ENCODE measurements at regions not wholly inside any gene's neighbourhood (a gene's known extent, or its start where the extent isn't known, plus 50 kb on each side); places are given as distances from the start of the nearest gene placed in this dataset.

DNA sequence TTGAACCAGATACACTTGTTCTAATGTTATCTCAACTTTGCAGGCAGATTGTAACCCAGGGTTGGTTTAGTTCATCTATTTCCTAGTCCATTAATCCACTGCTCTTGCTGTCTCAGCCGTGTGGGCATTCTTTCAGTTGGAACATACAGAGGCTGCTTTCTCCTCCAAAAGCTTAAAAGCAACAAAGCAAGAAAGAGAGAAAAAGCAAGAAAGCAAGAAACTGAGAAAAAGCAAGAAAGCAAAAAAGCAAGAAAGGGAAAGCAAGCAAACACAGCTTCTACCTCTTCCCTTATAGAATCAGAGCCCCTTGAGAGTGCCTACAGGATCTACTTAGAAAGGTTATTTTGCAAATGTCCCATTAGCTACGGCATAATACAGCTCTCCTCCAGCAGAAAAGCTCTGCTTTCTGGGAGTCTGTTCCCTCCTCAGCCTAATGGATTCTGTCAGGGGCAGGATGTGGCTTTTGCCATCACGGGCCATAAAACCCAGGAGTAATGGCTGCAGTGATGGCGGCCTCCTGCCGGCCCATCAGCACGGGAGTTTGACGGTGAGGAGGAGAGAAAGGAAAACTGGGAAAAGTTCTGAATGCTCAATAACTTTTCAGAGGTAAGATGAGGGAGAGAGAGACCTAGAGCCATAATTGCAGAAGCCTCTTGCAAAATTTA lies 156.8 kb upstream of the JARID2 start:
- no peak for DNase-seq (ENCODE audit: extremely low spot score, unreplicated experiment)
- Mint-ChIP-seq H3K4me1 (ENCODE audit: unreplicated experiment) (no peaks in the 10 kb centered on the region), H3K27ac (ENCODE audit: unreplicated experiment) (no peak overlapping the region), H3K36me3 (ENCODE audit: unreplicated experiment) (no peaks in the 10 kb centered on the region), H3K4me3 (ENCODE audit: unreplicated experiment) (no peak overlapping the region), H3K27me3 (ENCODE audit: unreplicated experiment) (peaks cover 18% of the 10 kb centered on the region), H3K9me3 (ENCODE audit: unreplicated experiment) (no peaks in the 10 kb centered on the region)
- no peak for TF ChIP-seq CTCF (IDR thresholded peaks at IDR 0.05)

DNA sequence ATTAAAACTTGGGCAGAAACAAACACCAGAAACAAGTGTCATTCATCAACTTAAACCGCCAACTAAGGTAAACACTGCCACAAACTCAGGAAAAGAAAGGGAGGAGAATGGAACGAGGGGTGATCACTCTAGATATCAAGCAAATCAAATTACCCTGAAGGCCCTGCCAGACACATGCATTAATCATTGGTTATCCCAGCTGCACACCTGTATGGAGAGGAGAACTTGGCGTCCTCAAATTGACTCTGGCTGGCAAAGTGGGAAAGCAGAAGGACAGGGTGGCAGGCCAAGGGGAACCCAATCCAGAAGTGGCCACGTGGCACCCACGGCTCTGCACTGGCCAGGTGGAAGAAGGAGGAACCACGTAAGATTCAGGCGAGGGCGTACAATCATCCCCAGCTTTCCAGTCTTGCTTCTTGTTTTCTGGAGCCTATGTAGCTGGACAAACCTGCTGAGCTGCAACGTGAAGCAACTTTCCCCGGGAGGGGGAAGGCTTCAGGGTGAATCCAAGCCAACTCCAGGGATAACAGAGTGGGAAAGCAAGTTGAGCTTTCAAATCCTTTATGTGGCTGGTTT lies 156.2 kb upstream of the JARID2 start:
- Mint-ChIP-seq H3K4me1 (ENCODE audit: unreplicated experiment) (no peaks in the 10 kb centered on the region), H3K9me3 (ENCODE audit: unreplicated experiment) (no peaks in the 10 kb centered on the region), H3K27me3 (ENCODE audit: unreplicated experiment) (peaks cover 18% of the 10 kb centered on the region), H3K4me3 (ENCODE audit: unreplicated experiment) (no peak overlapping the region), H3K27ac (ENCODE audit: unreplicated experiment) (no peak overlapping the region), H3K36me3 (ENCODE audit: unreplicated experiment) (no peaks in the 10 kb centered on the region)
- no peak for DNase-seq (ENCODE audit: extremely low spot score, unreplicated experiment)
- TF ChIP-seq CTCF (IDR thresholded peaks at IDR 0.05) = no peak

DNA sequence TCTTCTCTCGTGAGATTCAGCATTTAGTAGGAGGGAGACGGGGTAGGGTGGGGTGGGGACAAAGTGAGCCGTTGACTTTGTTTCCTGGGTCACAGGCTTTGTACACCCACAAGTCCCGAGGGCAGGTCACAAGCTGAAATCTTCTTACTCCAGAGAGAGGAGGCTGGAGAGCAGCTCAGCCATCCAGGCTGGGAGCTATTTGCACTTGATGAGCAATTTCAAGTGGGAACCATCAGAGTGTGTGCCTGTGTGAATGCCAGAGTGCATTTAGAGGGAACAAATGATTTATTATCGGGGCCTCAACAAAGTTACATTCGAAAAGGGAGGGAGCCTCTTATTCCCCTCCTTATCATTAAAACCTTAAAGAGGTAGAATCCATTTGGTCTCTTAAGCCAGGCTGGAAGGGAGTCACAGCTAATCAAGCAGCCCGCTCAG lies 155.7 kb upstream of the JARID2 start:
- Mint-ChIP-seq H3K9me3 (ENCODE audit: unreplicated experiment) (no peaks in the 10 kb centered on the region), H3K4me1 (ENCODE audit: unreplicated experiment) (no peaks in the 10 kb centered on the region), H3K27ac (ENCODE audit: unreplicated experiment) (no peak overlapping the region), H3K27me3 (ENCODE audit: unreplicated experiment) (peaks cover 18% of the 10 kb centered on the region), H3K36me3 (ENCODE audit: unreplicated experiment) (no peaks in the 10 kb centered on the region), H3K4me3 (ENCODE audit: unreplicated experiment) (no peak overlapping the region)
- no peak for TF ChIP-seq CTCF (IDR thresholded peaks at IDR 0.05)
- no peak for DNase-seq (ENCODE audit: extremely low spot score, unreplicated experiment)

DNA sequence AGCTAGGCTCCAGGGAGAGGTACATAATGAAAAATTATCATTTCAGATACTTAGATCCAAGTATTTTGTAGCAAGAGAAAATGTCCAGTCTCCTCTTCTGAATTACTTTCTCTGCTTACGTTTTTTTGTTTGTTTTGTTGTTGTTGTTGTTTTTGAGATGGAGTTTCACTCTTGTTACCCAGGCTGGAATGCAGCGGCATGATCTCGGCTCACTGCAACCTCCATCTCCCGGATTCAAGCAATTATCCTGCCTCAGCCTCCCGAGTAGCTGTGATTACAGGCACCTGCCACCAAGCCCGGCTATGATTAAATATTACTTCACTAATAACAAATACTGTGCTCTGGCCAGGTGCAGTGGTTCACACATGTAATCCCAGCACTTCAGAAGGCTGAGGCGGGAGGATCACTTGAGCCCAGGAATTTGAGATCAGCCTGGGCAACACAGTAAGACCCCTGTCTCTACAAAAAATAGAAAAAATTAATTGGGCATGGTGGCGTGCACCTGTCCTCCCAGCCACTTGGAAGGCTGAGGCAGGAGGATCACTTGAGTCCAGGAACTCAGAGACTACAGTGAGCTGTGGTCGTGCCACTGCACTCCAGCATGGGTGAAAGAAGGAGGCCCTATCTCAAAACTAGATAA lies 155.0 kb upstream of the JARID2 start:
- Mint-ChIP-seq H3K9me3 (ENCODE audit: unreplicated experiment) (peaks cover 3% of the 10 kb centered on the region), H3K4me1 (ENCODE audit: unreplicated experiment) (no peaks in the 10 kb centered on the region), H3K27me3 (ENCODE audit: unreplicated experiment) (peaks cover 18% of the 10 kb centered on the region), H3K27ac (ENCODE audit: unreplicated experiment) (no peak overlapping the region), H3K4me3 (ENCODE audit: unreplicated experiment) (no peak overlapping the region), H3K36me3 (ENCODE audit: unreplicated experiment) (no peaks in the 10 kb centered on the region)
- DNase-seq (ENCODE audit: extremely low spot score, unreplicated experiment) = no peak
- no peak for TF ChIP-seq CTCF (IDR thresholded peaks at IDR 0.05)

All from osteocyte (in vitro differentiated cells).